SK-N-SH (cell line): ENCODE measurements at regions not wholly inside any gene's neighbourhood (a gene's known extent, or its start where the extent isn't known, plus 50 kb on each side); places are given as distances from the start of the nearest gene placed in this dataset.

Experiments
- CTCF ChIA-PET: fragments of 300-600, 350-600 bp; formaldehyde crosslinking; extraction: SDS; loops from one replicate; lab custom pipeline; 2021; lab: Yijun Ruan, JAX
- POLR2A ChIA-PET: fragments of 350-600 bp; sonication (Branson Sonifier 250); formaldehyde crosslinking; extraction: SDS; loops from one replicate; lab custom pipeline; 2020; ENCODE audit warnings: antibody characterized with exemption, inconsistent platforms; lab: Yijun Ruan, JAX
- DNase-seq: peaks from one replicate; pipeline ENCODE4 v3.0.0; 2012
- H2AFZ ChIP-seq: fragments of 200-600 bp; sonication (generic); 2 replicates; pipeline ENCODE4 v1.8.1; 2016; ENCODE audit warnings: antibody characterized with exemption, mild to moderate bottlenecking, low read depth
- H3F3A ChIP-seq: fragments of 200-600 bp; sonication (generic); replicated peaks from 2 replicates; pipeline ENCODE3; 2016; ENCODE audit warnings: antibody characterized with exemption, mild to moderate bottlenecking; ENCODE audit not compliant: insufficient read depth
- H3K27ac ChIP-seq, 2 experiments: fragments of 200-500 bp in 1 of 2; fragments of 200-600 bp in 1 of 2; sonication (Bioruptor generic) in 1 of 2; sonication (generic), shearing (Covaris generic) in 1 of 2; 2 replicates each; pipeline versions ENCODE4 v1.5.1 to v1.6.1; 2014 to 2016; ENCODE audit warnings: low read depth in 2 of 2, inconsistent platforms in 1 of 2, low read length in 1 of 2, mild to moderate bottlenecking in 1 of 2, mixed read lengths in 1 of 2
- H3K27me3 ChIP-seq: fragments of 200-600 bp; sonication (generic), shearing (Covaris generic); 2 replicates; pipeline ENCODE4 v1.6.1; 2016; ENCODE audit warnings: mixed run types; ENCODE audit not compliant: insufficient read depth
- H3K36me3 ChIP-seq, 2 experiments: fragments of 200-500 bp in 1 of 2; fragments of 200-600 bp in 1 of 2; sonication (Bioruptor generic) in 1 of 2; sonication (generic) in 1 of 2; replicated peaks in 1 of 2; 2 replicates each; pipeline versions ENCODE3 to v1.5.1; 2014 to 2016; ENCODE audit warnings: low read length in 1 of 2, mild to moderate bottlenecking in 1 of 2; ENCODE audit not compliant: insufficient read depth in 2 of 2, control insufficient read depth in 1 of 2
- H3K4me1 ChIP-seq, 2 experiments: fragments of 200-500 bp in 1 of 2; fragments of 200-600 bp in 1 of 2; sonication (Bioruptor generic) in 1 of 2; sonication (generic), shearing (Covaris generic) in 1 of 2; 2 replicates each; pipeline versions ENCODE4 v1.5.1 to v1.6.1; 2014 to 2016; ENCODE audit warnings: low read depth in 1 of 2, low read length in 1 of 2, mixed run types in 1 of 2; ENCODE audit not compliant: insufficient read depth in 2 of 2, control insufficient read depth in 1 of 2
- H3K4me2 ChIP-seq: fragments of 200-600 bp; sonication (generic), shearing (Covaris generic); 2 replicates; pipeline ENCODE4 v1.6.1; 2017; ENCODE audit warnings: mixed run types
- H3K4me3 ChIP-seq, 2 experiments: fragments of 200-500 bp in 1 of 2; fragments of 200-600 bp in 1 of 2; sonication (Bioruptor generic) in 1 of 2; sonication (generic), shearing (Covaris generic) in 1 of 2; 2 replicates each; pipeline versions ENCODE4 v1.5.1 to v1.8.1; 2014 to 2016; ENCODE audit warnings: low read depth in 2 of 2, inconsistent platforms in 1 of 2, low read length in 1 of 2, mild to moderate bottlenecking in 1 of 2, mixed read lengths in 1 of 2, moderate library complexity in 1 of 2
- H3K79me2 ChIP-seq: fragments of 200-600 bp; sonication (generic); 2 replicates; pipeline ENCODE4 v1.8.1; 2017; ENCODE audit warnings: mild to moderate bottlenecking; ENCODE audit not compliant: insufficient read depth
- H3K9ac ChIP-seq: fragments of 200-600 bp; sonication (generic); 2 replicates; pipeline ENCODE4 v1.6.1; 2017; ENCODE audit warnings: mixed run types
- H3K9me2 ChIP-seq: fragments of 200-600 bp; sonication (generic); 2 replicates; pipeline ENCODE4 v1.6.1; 2017; ENCODE audit warnings: mixed run types
- H3K9me3 ChIP-seq: fragments of 200-600 bp; sonication (generic); 2 replicates; pipeline ENCODE4 v1.6.1; 2017; ENCODE audit warnings: mixed run types, mild to moderate bottlenecking, moderate library complexity
- H4K20me1 ChIP-seq: fragments of 200-600 bp; sonication (generic); 2 replicates; pipeline ENCODE4 v1.6.1; 2017; ENCODE audit warnings: mild to moderate bottlenecking, mixed run types; ENCODE audit not compliant: insufficient read depth
- CHD2 ChIP-seq: fragments of 150-350 bp; IDR thresholded peaks from 2 replicates; pipeline ENCODE4 v1.6.1; 2018; ENCODE audit warnings: low read length; ENCODE audit not compliant: partially characterized antibody
- ELF1 ChIP-seq: IDR thresholded peaks from 2 replicates; pipeline ENCODE4 v1.4.0; 2012
- EP300 ChIP-seq, 2 experiments: IDR thresholded peaks; 2 replicates each; pipeline versions ENCODE4 v1.4.0 to v1.6.1; 2012; ENCODE audit warnings: borderline replicate concordance in 1 of 2, low read depth in 1 of 2, low read length in 1 of 2
- FOXM1 ChIP-seq: IDR thresholded peaks from 2 replicates; pipeline ENCODE4 v1.4.0; 2012; ENCODE audit warnings: low read depth, mild to moderate bottlenecking
- JUND ChIP-seq: IDR thresholded peaks from 2 replicates; pipeline ENCODE4 v1.4.0; 2012
- MAX ChIP-seq: IDR thresholded peaks from 2 replicates; pipeline ENCODE4 v1.4.0; 2012; ENCODE audit warnings: low read depth
- MEF2A ChIP-seq: IDR thresholded peaks from 2 replicates; pipeline ENCODE4 v1.4.0; 2012; ENCODE audit warnings: low read depth, borderline replicate concordance
- NFIC ChIP-seq: IDR thresholded peaks from 2 replicates; pipeline ENCODE4 v1.4.0; 2012; ENCODE audit warnings: borderline replicate concordance
- PBX3 ChIP-seq: IDR thresholded peaks from 2 replicates; pipeline ENCODE4; 2012
- POLR2AphosphoS5 ChIP-seq: IDR thresholded peaks from 2 replicates; pipeline ENCODE4 v1.6.1; 2012; ENCODE audit warnings: low read depth, low read length
- RCOR1 ChIP-seq: fragments of 150-350 bp; IDR thresholded peaks from 2 replicates; pipeline ENCODE4 v1.6.1; 2017; ENCODE audit warnings: antibody characterized with exemption, low read length
- RFX5 ChIP-seq: IDR thresholded peaks from 2 replicates; pipeline ENCODE4 v1.6.1; 2012; ENCODE audit warnings: mild to moderate bottlenecking, improper control_type of control experiment, low read length
- SMC3 ChIP-seq: IDR thresholded peaks from 2 replicates; pipeline ENCODE4 v1.6.1; 2012; ENCODE audit warnings: low read depth, low read length, improper control_type of control experiment
- TEAD4 ChIP-seq: IDR thresholded peaks from 2 replicates; pipeline ENCODE4 v1.4.0; 2012; ENCODE audit warnings: mild to moderate bottlenecking, borderline replicate concordance; ENCODE audit not compliant: insufficient read depth
- WGBS: methylation state at CpG from one replicate; pipeline ENCODE4 v1.1.6; 2017; ENCODE audit warnings: low lambda C conversion rate; 5-methylcytosine and 5-hydroxymethylcytosine counted together
- TF ChIP-seq, protein P1 (sequence below): IDR thresholded peaks from 2 replicates; pipeline ENCODE4 v1.4.0; 2012; ENCODE audit warnings: low read depth, borderline replicate concordance
- TF ChIP-seq, protein P2 (sequence below): IDR thresholded peaks from 2 replicates; pipeline ENCODE4 v1.6.1; 2012; ENCODE audit warnings: mild to moderate bottlenecking, low read depth, low read length, moderate library complexity

DNA sequence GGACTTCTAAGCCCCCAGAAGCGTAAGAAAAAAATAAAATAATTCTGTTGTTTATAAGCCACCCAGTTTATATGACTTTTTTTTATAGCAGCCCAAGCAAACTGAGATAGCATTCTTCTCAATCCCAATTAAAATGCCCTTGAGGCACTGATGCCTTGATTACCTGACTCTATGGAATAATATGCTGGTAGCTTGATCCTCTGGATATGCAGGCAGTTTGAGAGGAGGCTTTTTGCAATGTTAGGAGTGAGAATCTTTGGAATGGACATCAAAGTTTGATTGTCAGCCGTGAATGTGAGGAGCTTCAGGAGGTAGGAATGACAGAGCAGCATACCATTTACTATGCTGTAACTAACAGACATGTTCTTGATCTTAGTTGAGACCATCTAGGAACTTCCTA lies 275.6 kb downstream of the AASDHPPT start:
- H3K9me3 ChIP-seq, result no peaks in the 10 kb centered on the region
- no peaks in the 10 kb centered on the region for H4K20me1 ChIP-seq
- H3K9ac ChIP-seq, result no peak overlapping the region
- TF ChIP-seq FOXM1 (no peak), ELF1 (no peak), CHD2 (no peak), EP300 (IDR thresholded peaks at IDR 0.05; ENCODE audit: borderline replicate concordance in 1 of 2, low read depth in 1 of 2, low read length in 1 of 2) (no peak), NFIC (no peak), PBX3 (no peak), TEAD4 (no peak), RFX5 (no peak), MAX (no peak), POLR2AphosphoS5 (no peak), MEF2A (no peak), RCOR1 (no peak), SMC3 (no peak), JUND (no peak)
- TF ChIP-seq, protein P1, sequence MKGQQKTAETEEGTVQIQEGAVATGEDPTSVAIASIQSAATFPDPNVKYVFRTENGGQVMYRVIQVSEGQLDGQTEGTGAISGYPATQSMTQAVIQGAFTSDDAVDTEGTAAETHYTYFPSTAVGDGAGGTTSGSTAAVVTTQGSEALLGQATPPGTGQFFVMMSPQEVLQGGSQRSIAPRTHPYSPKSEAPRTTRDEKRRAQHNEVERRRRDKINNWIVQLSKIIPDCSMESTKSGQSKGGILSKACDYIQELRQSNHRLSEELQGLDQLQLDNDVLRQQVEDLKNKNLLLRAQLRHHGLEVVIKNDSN, result no peak
- TF ChIP-seq, protein P2, sequence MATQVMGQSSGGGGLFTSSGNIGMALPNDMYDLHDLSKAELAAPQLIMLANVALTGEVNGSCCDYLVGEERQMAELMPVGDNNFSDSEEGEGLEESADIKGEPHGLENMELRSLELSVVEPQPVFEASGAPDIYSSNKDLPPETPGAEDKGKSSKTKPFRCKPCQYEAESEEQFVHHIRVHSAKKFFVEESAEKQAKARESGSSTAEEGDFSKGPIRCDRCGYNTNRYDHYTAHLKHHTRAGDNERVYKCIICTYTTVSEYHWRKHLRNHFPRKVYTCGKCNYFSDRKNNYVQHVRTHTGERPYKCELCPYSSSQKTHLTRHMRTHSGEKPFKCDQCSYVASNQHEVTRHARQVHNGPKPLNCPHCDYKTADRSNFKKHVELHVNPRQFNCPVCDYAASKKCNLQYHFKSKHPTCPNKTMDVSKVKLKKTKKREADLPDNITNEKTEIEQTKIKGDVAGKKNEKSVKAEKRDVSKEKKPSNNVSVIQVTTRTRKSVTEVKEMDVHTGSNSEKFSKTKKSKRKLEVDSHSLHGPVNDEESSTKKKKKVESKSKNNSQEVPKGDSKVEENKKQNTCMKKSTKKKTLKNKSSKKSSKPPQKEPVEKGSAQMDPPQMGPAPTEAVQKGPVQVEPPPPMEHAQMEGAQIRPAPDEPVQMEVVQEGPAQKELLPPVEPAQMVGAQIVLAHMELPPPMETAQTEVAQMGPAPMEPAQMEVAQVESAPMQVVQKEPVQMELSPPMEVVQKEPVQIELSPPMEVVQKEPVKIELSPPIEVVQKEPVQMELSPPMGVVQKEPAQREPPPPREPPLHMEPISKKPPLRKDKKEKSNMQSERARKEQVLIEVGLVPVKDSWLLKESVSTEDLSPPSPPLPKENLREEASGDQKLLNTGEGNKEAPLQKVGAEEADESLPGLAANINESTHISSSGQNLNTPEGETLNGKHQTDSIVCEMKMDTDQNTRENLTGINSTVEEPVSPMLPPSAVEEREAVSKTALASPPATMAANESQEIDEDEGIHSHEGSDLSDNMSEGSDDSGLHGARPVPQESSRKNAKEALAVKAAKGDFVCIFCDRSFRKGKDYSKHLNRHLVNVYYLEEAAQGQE, result no peak
- DNase-seq, result no peak
- POLR2A ChIA-PET, result no interaction called here
- no peak overlapping the region for H3K4me2 ChIP-seq
- H3K27ac ChIP-seq, result no peak overlapping the region
- WGBS, result 64% methylated on average over 2 of the region's 2 CpGs
- CTCF ChIA-PET, result no interaction called here
- H3K4me3 ChIP-seq, result no peak overlapping the region
- no peaks in the 10 kb centered on the region for H3K27me3 ChIP-seq
- H3F3A ChIP-seq, result no peaks in the 10 kb centered on the region
- H3K79me2 ChIP-seq, result no peaks in the 10 kb centered on the region
- no peak overlapping the region for H2AFZ ChIP-seq
- H3K4me1 ChIP-seq, result no peaks in the 10 kb centered on the region
- no peaks in the 10 kb centered on the region for H3K36me3 ChIP-seq
- H3K9me2 ChIP-seq, result no peaks in the 10 kb centered on the region
